ENCODE measurements at regions not wholly inside any gene's neighbourhood (a gene's known extent, or its start where the extent isn't known, plus 50 kb on each side); places are given as distances from the start of the nearest gene placed in this dataset.

- intact Hi-C loops (cut with DNase I; ENCODE audit: low total_unique reads): no loop called here
- Histone ChIP-seq H3K36me3 (no peaks in the 10 kb centered on the region), H3K9me3 (peaks cover 0 to 3% (median 0%) of the 10 kb centered on the region in 8 donors), H3K4me1 (no peaks in the 10 kb centered on the region), H3K27me3 (replicated peaks in 1 of 7) (no peaks in the 10 kb centered on the region), H3K27ac (no peak overlapping the region), H3K4me3 (no peak overlapping the region)
- 18 to 58% (median 42%) methylated on average over 1 of the region's 1 CpG for WGBS, 5 donors
- no peak for DNase-seq
- no peak for TF ChIP-seq POLR2AphosphoS5 (IDR thresholded peaks at IDR 0.05)
- TF ChIP-seq POLR2A (IDR thresholded peaks at IDR 0.05): no peak
- no peak for TF ChIP-seq CTCF (IDR thresholded peaks at IDR 0.05 in 8 of 11, conservative IDR thresholded peaks at IDR 0.05 in 3 of 11)
Measured at GRCh38 chr4:57363346-57363745, 253.2 kb upstream of the IGFBP7 start.

- Histone ChIP-seq H3K27me3 (replicated peaks in 1 of 7) (no peaks in the 10 kb centered on the region), H3K9me3 (no peaks in the 10 kb centered on the region), H3K4me1 (no peaks in the 10 kb centered on the region), H3K27ac (no peak overlapping the region), H3K4me3 (no peak overlapping the region), H3K36me3 (no peaks in the 10 kb centered on the region)
- TF ChIP-seq POLR2A (IDR thresholded peaks at IDR 0.05) (no peak), POLR2AphosphoS5 (IDR thresholded peaks at IDR 0.05) (no peak), CTCF (IDR thresholded peaks at IDR 0.05 in 8 of 11, conservative IDR thresholded peaks at IDR 0.05 in 3 of 11) (no peak)
- intact Hi-C loops (cut with DNase I; ENCODE audit: low total_unique reads): no loop called here
- no peak for DNase-seq
- 79 to 89% (median 87%) methylated on average over 2 of the region's 2 CpGs for WGBS, 5 donors
Measured at GRCh38 chr4:57360681-57361080, 250.5 kb upstream of the IGFBP7 start.

- Histone ChIP-seq H3K4me3 (no peak overlapping the region), H3K9me3 (no peaks in the 10 kb centered on the region), H3K36me3 (no peaks in the 10 kb centered on the region), H3K27ac (no peak overlapping the region), H3K27me3 (replicated peaks in 1 of 7) (no peaks in the 10 kb centered on the region), H3K4me1 (no peaks in the 10 kb centered on the region)
- DNase-seq: no peak
- no peak for TF ChIP-seq CTCF (IDR thresholded peaks at IDR 0.05 in 8 of 11, conservative IDR thresholded peaks at IDR 0.05 in 3 of 11)
- no peak for TF ChIP-seq POLR2AphosphoS5 (IDR thresholded peaks at IDR 0.05)
- no peak for TF ChIP-seq POLR2A (IDR thresholded peaks at IDR 0.05)
- WGBS, 5 donors: 76 to 87% (median 80%) methylated on average over 4 of the region's 4 CpGs
- intact Hi-C loops (cut with DNase I; ENCODE audit: low total_unique reads): no loop called here
Measured at GRCh38 chr4:57355101-57355665, 245.0 kb upstream of the IGFBP7 start.

GRCh38 chr4:57351731-57352130 lies 241.5 kb upstream of the IGFBP7 start:
- TF ChIP-seq POLR2A (IDR thresholded peaks at IDR 0.05) (no peak), POLR2AphosphoS5 (IDR thresholded peaks at IDR 0.05) (no peak), CTCF (IDR thresholded peaks at IDR 0.05 in 8 of 11, conservative IDR thresholded peaks at IDR 0.05 in 3 of 11) (no peak)
- H3K36me3 ChIP-seq: no peaks in the 10 kb centered on the region
- intact Hi-C loops (cut with DNase I; ENCODE audit: low total_unique reads): no loop called here
- no peak for DNase-seq
- 77 to 91% (median 84%) methylated on average over 1 of the region's 1 CpG for WGBS, 5 donors
- no peaks in the 10 kb centered on the region for H3K4me1 ChIP-seq
- no peak overlapping the region for H3K4me3 ChIP-seq
- H3K27me3 ChIP-seq (replicated peaks in 1 of 7): no peaks in the 10 kb centered on the region
- no peaks in the 10 kb centered on the region for H3K9me3 ChIP-seq
- no peak overlapping the region for H3K27ac ChIP-seq

Measured in spleen (tissue), 11 donors.